ENCODE measurements at regions not wholly inside any gene's neighbourhood (a gene's known extent, or its start where the extent isn't known, plus 50 kb on each side); places are given as distances from the start of the nearest gene placed in this dataset.
"Not testable (repeated sequence)": the region's sequence is repeated elsewhere in the genome, so short reads cannot be mapped to it uniquely, and the experiment has no call there.

- DNase-seq, result no peak
Measured at GRCh38 chr11:11755871-11756270, 85.9 kb upstream of the USP47 start.

DNA sequence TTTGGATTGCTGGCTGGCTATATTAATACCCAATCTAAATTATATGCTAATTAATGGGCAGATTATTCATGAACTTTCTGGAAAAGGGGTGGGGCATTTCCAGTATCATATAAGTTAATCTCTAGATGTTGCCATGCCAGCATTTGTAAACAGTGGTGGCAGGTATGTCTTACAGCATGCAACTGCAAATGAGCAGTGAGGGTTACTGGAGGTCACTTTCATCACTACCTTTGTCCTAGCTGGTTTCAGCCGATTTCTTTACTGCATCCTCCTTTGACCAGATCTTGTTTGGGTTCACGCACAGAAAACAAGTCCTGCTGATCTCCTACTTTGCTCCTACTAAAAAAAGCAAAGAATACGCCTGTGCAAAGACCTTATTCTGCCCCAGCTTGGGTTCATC is 89.1 kb upstream of the USP47 start:
- DNase-seq, result no peak

DNA sequence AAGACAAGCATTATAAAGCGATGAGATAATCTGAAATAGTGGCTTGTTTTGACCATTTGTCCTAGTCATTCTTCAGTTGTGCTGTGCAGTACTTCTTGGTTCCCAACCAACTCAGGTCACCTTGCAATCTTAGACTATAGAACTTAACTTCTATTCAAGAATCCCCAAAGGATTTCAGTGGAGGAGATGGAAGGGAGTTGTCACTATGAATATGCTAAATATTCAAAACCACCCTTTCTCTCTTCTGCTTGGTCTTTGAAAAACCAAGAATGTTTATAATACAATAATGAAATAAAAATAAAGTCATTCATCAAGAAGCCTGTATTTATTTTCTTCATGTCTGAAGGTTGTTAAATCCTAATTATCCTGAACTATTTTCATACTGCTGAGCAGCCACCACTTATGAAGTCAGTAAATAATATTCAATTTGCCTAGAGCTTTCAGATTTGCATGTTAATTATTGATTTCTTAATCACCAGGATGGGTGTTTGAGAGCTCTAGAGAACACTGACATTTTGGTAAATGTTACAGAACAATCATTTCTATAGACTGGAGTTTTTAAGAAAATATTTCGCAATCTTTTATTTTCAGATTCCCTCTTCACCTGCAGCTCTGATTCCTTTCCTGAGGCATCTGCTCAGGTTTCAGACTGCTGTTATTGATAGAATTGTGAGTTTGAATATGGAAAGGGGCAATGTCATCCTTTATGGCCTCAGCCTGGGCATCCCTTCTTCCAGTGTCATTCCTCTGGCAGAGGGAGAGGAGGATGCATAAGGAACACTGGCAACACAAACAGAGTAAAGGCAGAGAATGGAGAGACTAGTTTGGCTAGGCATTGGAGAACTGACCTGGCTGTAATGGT is 91.5 kb upstream of the USP47 start:
- DNase-seq, result no peak

DNA sequence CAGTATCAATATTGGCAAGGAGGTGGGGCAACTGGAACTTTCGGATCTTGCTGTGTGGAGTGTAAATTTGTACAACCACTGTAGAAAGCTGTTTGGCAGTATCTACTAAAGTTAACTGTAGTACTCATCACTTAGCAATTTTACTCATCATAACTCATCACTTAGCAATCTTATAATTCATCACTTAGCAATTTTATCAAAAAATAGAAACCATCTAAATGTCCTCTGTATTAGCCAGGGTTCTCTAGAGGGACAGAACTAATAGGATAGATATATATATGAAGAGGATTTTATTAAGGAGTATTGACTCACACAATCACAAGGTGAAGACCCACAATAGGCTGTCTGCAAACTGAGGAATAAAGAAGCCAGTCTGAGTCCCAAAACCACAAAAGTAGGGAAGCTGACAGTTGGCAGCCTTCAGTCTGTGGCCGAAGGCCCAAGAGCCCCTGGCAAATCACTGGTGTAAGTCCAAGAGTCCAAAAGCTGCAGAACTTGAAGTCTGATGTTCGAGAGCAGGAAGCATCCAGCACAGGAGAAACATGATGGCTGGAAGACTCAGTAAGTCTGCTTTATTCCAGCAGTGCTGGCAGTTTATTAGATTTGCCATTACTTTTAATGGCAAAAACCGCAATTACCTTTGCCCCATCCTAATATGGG is 92.9 kb upstream of the USP47 start:
- DNase-seq, result no peak

DNA sequence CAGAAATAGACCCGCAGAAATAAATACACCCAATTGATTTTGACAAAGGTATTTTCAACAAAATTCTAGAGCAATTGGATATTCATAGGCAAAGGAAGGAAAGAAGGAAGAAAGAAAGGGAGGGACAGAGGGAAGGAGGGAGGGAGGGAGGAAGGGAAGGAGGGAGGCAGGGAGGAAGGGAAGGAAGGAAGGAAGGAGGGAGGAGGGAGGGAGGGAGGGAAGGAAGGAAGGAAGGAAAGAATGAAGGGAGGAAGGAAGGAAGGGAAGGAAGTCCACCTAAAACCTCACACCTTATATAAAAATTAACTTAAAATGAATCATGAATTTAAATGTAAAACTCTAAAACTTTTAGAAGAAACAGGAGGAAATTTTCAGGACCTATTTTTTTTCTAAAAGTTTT is 94.2 kb upstream of the USP47 start:
- DNase-seq, result no peak

GRCh38 chr11:11746449-11746848 is 95.3 kb upstream of the USP47 start:
- DNase-seq, result no peak

DNA sequence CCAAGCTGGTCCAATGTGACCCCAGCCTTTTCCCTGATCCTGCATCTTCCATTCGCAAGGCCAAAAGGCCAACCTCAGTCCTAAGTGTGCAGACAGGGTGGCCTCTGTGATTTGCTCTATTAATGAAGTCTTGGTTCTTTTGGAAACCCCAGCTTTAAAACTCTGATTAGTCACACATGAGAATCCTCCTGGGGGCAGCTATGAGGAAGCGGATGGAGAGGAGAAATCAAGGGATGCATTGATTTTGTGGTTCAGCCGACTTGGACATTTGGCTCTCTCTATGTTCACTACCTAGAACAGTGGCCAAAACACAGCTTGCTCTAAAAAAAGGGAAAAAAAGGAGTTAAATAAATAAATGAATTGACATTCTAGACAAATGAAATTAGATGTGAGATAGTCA is 98.6 kb upstream of the USP47 start:
- DNase-seq, result no peak

DNA sequence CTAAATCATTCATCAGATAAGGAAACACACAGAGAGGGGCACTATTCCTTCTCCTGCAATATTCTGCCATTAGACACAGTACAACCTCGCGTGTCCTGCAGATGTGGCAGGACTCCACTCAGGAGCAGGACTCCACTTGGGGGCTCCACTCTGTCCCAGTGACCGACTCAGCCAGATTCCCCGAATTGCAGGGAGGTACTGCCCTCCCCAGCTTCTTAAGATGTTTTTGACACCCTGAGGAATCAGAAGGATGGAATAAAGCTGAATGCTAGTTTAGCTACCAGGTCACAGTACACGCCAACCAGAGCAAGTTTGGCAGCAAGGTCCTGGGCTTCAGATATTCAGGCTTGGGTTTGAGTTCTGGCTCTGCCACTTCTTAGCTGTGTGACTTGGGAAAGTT is 99.3 kb upstream of the USP47 start:
- no peak for DNase-seq

DNA sequence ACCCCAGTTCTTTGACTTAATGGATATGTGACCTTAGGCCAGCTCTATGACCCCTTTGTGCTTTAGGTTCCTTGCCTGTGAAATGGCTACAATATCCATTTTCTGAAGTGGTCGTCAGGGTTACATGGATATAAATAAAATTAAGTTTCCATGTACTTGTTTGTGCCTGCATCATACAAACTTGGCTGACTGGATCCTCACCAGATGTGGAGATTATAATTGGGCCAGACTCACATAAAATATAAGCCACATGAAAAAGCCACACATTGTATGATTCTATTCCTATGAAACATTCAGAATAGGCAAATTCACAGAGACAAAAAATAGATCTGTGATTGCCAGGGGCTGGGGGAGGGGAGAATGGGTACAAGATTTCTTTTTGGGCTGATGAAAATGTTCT is 100.9 kb upstream of the USP47 start:
- DNase-seq, result no peak

DNA sequence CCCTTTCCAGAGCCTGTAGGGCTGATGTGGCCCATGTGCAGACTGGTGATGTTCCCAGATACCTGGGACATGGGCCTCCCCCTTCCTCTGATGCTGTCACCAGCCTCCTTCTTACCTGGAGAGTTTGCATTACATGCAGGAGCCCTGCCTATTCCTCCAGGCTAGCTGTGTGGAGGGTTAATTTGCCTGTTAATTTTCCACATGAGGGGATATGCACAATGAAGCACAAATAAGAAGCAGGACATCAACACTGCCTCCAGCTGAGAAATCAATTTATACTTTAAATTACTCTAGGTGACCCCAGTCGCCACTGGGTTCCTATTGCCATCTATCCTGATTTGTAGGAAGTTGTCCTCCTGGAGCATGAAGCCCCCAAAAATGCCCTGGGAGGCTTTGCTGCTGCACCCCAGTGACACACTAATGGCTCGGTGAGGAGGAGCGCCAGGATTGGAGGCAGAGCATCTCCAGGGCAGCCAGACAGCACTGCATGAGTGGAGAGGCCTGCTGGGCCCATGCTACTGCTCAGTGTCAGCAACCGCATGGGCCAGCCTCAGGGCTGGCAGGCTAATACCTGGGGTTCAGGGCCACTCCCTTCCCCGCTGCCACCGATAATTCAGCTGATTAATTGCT is 101.6 kb upstream of the USP47 start:
- DNase-seq, result peak; percentile 94

DNA sequence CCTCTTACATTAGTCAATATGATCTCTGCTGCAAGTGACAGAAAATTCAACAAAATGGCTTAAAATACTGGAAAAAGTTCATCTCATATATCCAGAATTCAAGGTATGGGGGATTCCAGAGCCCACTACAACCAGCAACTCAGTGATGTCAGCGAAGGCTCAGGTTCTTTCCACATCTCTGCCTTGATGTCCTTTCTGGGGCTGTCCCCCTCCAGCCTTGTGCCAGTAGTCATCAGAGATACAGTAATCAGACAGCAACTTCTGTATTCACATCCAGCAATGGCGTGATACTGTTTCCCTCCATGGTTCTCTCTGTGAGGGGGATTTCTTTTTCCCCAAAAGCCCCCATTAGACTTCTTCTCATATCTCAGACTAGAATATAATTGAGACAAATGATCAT is 103.4 kb upstream of the USP47 start:
- DNase-seq, result no peak

GRCh38 chr11:11735586-11735985 is 106.2 kb upstream of the USP47 start:
- no peak for DNase-seq

DNA sequence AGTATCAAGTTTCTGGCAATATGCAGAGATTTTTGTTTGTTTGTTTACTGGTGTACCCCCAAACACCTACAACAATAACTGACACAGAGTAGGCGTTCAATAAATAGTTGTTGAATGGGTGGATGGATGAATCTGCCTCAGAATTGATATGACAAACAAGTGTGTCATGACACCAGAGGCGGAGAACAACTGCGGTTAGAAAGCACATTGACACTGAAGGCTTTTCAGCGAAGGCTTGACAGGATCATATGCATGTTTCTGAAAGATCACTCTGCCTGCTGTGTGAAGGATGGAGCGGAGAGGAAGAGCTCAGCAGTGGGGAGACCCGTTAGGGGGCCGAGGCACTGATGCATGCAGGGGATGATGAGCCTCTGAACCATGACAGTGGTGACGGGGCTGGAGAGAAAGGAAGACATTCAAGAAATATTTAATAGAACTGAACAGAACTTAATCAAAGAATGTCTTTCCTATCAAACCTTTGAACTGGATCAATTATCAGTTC is 108.5 kb upstream of the USP47 start:
- no peak for DNase-seq

DNA sequence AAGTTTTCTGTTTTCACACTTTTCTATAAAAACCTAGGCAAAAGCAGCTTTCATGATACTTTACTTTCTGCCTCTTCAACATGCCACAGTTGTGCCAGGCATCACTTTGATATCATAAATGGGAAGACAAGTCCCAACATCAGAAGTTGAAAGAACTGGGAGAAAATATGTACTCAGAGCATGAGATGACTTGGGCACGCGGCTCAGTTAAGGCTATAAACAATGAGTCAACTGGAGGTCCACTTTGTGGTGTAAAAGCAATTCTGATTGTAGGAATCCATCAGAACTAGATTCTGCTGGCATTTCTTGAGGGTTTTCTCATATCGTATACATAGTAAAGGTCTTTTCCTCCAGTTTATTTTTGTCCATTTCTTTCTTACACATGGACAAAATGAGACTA is 109.7 kb upstream of the USP47 start:
- DNase-seq, result no peak

- DNase-seq, result peak; percentile 81
Measured at GRCh38 chr11:11731311-11732083, 109.7 kb upstream of the GALNT18 start.

- no peak for DNase-seq
Measured at GRCh38 chr11:11728386-11728785, 106.6 kb upstream of the GALNT18 start.

- no peak for DNase-seq
Measured at GRCh38 chr11:11725438-11725837, 103.6 kb upstream of the GALNT18 start.

- no peak for DNase-seq
Measured at GRCh38 chr11:11724994-11725393, 103.2 kb upstream of the GALNT18 start.

- DNase-seq, result no peak
Measured at GRCh38 chr11:11722861-11723260, 101.1 kb upstream of the GALNT18 start.

GRCh38 chr11:11722246-11722645 is 100.4 kb upstream of the GALNT18 start:
- DNase-seq, result no peak

DNA sequence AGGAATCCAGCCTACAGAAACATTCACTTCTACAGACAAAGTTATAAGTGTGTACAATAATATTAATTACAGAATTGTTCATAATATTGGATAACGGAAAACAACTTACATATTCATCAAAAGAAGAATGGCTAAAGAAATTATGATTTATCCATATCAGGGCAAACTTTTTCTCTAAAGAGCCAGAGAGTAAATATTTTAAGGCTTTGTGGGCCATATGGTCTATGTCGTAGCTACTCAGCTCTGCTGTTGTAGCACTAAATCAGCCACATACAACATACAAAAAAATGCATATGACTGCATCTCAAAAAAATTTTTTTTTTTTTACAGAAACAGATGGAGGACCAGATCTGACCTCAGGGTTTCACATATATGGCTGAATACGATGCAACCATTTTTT is 96.7 kb upstream of the GALNT18 start:
- no peak for DNase-seq

GRCh38 chr11:11717064-11717725 is 95.4 kb upstream of the GALNT18 start:
- DNase-seq, result no peak

- DNase-seq, result not testable (repeated sequence)
Measured at GRCh38 chr11:11715075-11715474, 93.3 kb upstream of the GALNT18 start.

Measured in COR-L47 (cell line).